ENCODE measurements at regions not wholly inside any gene's neighbourhood (a gene's known extent, or its start where the extent isn't known, plus 50 kb on each side); places are given as distances from the start of the nearest gene placed in this dataset.

DNA sequence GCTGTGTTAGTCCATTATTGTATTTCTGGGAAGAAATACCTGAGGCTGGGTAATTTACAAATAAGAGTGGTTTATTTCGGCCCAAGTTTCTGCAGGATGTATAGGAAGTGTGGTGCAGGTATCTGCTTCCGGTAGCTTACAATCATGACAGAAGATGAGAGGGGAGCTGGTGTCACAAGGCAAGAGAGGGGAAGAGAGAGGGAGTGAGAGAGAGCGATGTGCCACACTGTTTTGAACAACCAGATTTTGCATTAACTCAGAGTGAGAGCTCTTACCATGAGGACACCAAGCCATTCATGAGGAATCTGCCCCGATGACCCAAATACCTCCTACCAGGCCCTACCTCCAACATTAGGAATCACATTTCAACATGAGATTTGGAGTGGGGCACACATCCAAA is 627.6 kb upstream of the FRG1 start:
- Histone ChIP-seq H3K9me3 (ENCODE audit: control insufficient read depth, insufficient read depth, low read depth, low read length) (no peaks in the 10 kb centered on the region), H3K4me3 (ENCODE audit: low read depth, low read length) (no peak overlapping the region), H3K36me3 (ENCODE audit: control insufficient read depth in 2 of 2, insufficient read depth in 1 of 2, low read length in 2 of 2) (no peaks in the 10 kb centered on the region), H3K4me1 (ENCODE audit: control insufficient read depth, insufficient read depth, low read length) (no peaks in the 10 kb centered on the region), H3K27ac (ENCODE audit: extremely low read depth, low read depth, low read length) (no peak overlapping the region)
- TF ChIP-seq, protein P1, sequence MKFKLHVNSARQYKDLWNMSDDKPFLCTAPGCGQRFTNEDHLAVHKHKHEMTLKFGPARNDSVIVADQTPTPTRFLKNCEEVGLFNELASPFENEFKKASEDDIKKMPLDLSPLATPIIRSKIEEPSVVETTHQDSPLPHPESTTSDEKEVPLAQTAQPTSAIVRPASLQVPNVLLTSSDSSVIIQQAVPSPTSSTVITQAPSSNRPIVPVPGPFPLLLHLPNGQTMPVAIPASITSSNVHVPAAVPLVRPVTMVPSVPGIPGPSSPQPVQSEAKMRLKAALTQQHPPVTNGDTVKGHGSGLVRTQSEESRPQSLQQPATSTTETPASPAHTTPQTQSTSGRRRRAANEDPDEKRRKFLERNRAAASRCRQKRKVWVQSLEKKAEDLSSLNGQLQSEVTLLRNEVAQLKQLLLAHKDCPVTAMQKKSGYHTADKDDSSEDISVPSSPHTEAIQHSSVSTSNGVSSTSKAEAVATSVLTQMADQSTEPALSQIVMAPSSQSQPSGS (tag by site-specific recombination; IDR thresholded peaks at IDR 0.05; ENCODE audit: low read depth): no peak
- TF ChIP-seq WT1 (tag by site-specific recombination; IDR thresholded peaks at IDR 0.05): no peak
- CTCF ChIA-PET: interaction anchor here (0.6 kb wide), 1 partner anchor 479 kb away, joined by 3 read pairs; no protein-coding TSS in a partner anchor
- POLR2A ChIA-PET: no interaction called here

DNA sequence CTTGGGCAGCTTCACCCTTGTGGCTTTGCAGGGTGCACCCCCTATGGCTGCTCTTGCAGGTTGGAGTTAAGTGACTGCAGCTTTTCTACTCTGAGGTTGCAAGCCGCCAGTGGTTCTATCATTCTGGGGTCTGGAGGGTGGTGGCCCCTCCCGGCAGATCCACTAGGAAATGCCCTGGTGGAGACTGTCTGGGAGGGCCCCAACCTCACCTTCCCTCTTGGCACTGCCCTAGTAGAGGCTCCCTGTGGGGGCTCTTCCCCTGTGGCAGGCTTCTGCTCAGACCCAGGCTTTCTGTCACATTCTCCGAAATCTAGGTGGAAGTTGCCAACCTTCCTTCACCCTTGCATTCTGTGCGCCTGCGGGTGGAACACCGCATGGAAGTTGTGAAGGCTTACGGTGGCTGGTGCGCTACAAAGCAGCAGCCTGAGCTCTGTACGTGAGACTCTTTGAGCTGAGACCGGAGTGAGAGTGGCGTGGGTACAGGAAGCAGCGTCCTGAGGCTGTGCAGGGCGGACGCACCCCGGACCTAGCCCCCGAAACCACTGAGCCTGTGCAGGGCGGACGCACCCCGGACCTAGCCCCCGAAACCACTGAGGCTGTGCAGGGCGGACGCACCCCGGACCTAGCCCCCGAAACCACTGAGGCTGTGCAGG is 626.7 kb upstream of the FRG1 start:
- H3K36me3 ChIP-seq (ENCODE audit: control insufficient read depth in 2 of 2, insufficient read depth in 1 of 2, low read length in 2 of 2): no peaks in the 10 kb centered on the region
- ChIA-PET CTCF (no interaction called here), POLR2A (no interaction called here)
- no peak for TF ChIP-seq PRDM1 (tag by site-specific recombination; IDR thresholded peaks at IDR 0.05)
- no peaks in the 10 kb centered on the region for H3K4me1 ChIP-seq (ENCODE audit: control insufficient read depth, insufficient read depth, low read length)
- H3K9me3 ChIP-seq (ENCODE audit: control insufficient read depth, insufficient read depth, low read depth, low read length): no peaks in the 10 kb centered on the region
- no peak overlapping the region for H3K4me3 ChIP-seq (ENCODE audit: low read depth, low read length)
- no peak overlapping the region for H3K27ac ChIP-seq (ENCODE audit: extremely low read depth, low read depth, low read length)

DNA sequence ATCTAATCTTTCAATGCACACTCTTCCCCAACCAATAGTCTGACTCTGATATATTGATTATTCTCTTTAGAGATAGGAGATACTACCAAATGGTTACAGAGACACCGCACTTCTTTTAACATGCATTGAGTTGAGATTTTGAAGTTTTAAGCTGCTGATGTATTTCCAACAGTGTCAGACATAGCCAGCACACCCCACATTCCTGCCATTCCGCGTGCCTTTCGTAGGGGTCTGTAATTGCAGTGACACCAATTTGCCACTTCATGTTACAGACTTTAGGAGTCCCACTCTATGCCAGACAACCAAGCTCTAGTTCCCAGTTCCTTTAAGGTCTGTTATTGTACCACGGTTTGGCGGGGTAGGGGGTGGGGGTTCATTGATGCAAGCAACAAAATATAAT is 618.2 kb upstream of the FRG1 start:
- no peaks in the 10 kb centered on the region for H3K4me1 ChIP-seq (ENCODE audit: control insufficient read depth, insufficient read depth, low read length)
- H3K9me3 ChIP-seq (ENCODE audit: control insufficient read depth, insufficient read depth, low read depth, low read length): no peaks in the 10 kb centered on the region
- H3K4me3 ChIP-seq (ENCODE audit: low read depth, low read length): no peak overlapping the region
- CTCF ChIA-PET: no interaction called here
- H3K36me3 ChIP-seq (ENCODE audit: control insufficient read depth in 2 of 2, insufficient read depth in 1 of 2, low read length in 2 of 2): no peaks in the 10 kb centered on the region
- POLR2A ChIA-PET: no interaction called here
- H3K27ac ChIP-seq (ENCODE audit: extremely low read depth, low read depth, low read length): no peak overlapping the region
- TF ChIP-seq HOXC10 (CRISPR knock-in tag; IDR thresholded peaks at IDR 0.05): no peak
- TF ChIP-seq, protein P2, sequence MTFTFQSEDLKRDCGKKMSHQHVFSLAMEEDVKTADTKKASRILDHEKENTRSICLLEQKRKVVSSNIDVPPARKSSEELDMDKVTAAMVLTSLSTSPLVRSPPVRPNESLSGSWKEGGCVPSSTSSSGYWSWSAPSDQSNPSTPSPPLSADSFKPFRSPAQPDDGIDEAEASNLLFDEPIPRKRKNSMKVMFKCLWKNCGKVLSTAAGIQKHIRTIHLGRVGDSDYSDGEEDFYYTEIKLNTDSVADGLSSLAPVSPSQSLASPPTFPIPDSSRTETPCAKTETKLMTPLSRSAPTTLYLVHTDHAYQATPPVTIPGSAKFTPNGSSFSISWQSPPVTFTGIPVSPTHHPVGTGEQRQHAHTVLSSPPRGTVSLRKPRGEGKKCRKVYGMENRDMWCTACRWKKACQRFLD (tag by site-specific recombination; IDR thresholded peaks at IDR 0.05): no peak
- TF ChIP-seq, protein P3, sequence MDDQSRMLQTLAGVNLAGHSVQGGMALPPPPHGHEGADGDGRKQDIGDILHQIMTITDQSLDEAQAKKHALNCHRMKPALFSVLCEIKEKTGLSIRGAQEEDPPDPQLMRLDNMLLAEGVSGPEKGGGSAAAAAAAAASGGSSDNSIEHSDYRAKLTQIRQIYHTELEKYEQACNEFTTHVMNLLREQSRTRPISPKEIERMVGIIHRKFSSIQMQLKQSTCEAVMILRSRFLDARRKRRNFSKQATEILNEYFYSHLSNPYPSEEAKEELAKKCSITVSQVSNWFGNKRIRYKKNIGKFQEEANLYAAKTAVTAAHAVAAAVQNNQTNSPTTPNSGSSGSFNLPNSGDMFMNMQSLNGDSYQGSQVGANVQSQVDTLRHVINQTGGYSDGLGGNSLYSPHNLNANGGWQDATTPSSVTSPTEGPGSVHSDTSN (CRISPR knock-in tag; IDR thresholded peaks at IDR 0.05): no peak
- TF ChIP-seq, protein P4, sequence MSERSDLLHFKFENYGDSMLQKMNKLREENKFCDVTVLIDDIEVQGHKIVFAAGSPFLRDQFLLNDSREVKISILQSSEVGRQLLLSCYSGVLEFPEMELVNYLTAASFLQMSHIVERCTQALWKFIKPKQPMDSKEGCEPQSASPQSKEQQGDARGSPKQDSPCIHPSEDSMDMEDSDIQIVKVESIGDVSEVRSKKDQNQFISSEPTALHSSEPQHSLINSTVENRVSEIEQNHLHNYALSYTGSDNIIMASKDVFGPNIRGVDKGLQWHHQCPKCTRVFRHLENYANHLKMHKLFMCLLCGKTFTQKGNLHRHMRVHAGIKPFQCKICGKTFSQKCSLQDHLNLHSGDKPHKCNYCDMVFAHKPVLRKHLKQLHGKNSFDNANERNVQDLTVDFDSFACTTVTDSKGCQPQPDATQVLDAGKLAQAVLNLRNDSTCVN (tag by site-specific recombination; optimal IDR thresholded peaks at IDR 0.05): no peak
- no peak for TF ChIP-seq ZBTB7A (tag by site-specific recombination; IDR thresholded peaks at IDR 0.05; ENCODE audit: low read depth)
- TF ChIP-seq ZNF626 (tag by site-specific recombination; IDR thresholded peaks at IDR 0.05): no peak
- TF ChIP-seq, protein P5, sequence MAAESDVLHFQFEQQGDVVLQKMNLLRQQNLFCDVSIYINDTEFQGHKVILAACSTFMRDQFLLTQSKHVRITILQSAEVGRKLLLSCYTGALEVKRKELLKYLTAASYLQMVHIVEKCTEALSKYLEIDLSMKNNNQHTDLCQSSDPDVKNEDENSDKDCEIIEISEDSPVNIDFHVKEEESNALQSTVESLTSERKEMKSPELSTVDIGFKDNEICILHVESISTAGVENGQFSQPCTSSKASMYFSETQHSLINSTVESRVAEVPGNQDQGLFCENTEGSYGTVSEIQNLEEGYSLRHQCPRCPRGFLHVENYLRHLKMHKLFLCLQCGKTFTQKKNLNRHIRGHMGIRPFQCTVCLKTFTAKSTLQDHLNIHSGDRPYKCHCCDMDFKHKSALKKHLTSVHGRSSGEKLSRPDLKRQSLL (tag by site-specific recombination; IDR thresholded peaks at IDR 0.05): no peak
- TF ChIP-seq ZNF404 (tag by site-specific recombination; IDR thresholded peaks at IDR 0.05): no peak
- TF ChIP-seq OVOL3 (tag by site-specific recombination; IDR thresholded peaks at IDR 0.05): no peak
- no peak for TF ChIP-seq ZFHX2 (tag by site-specific recombination; conservative IDR thresholded peaks at IDR 0.05)
- TF ChIP-seq ZNF121 (tag by site-specific recombination; IDR thresholded peaks at IDR 0.05): no peak
- no peak for TF ChIP-seq ZNF132 (tag by site-specific recombination; IDR thresholded peaks at IDR 0.05; ENCODE audit: borderline replicate concordance)
- TF ChIP-seq ZFP69B (tag by site-specific recombination; IDR thresholded peaks at IDR 0.05): no peak
- no peak for TF ChIP-seq ZNF596 (tag by site-specific recombination; IDR thresholded peaks at IDR 0.05)
- TF ChIP-seq SP2 (tag by site-specific recombination; IDR thresholded peaks at IDR 0.05): no peak
- no peak for TF ChIP-seq ZNF660 (tag by site-specific recombination; IDR thresholded peaks at IDR 0.05)
- TF ChIP-seq GFI1B (tag by site-specific recombination; IDR thresholded peaks at IDR 0.05): no peak
- no peak for TF ChIP-seq ZNF211 (tag by site-specific recombination; IDR thresholded peaks at IDR 0.05; ENCODE audit: low read depth)
